K562 (cell line): ENCODE measurements at regions not wholly inside any gene's neighbourhood (a gene's known extent, or its start where the extent isn't known, plus 50 kb on each side); places are given as distances from the start of the nearest gene placed in this dataset.

Source experiments
- ATAC-seq: fragments of 200-7000 bp; cut with Tn5 transposase; 3 replicates; pipeline ENCODE4 v1.9.1; 2020; ENCODE audit warnings: moderate library complexity
- BruUV-seq: library from RNA; stranded (reverse); fragments of 400-500 nt; replicated peaks from 2 replicates; lab custom pipeline; 2021; lab: Mats Ljungman, UMichigan
- CTCF ChIA-PET: fragments of 300-600 bp; formaldehyde crosslinking; extraction: SDS; loops from one replicate; lab custom pipeline; 2021; ENCODE audit warnings: low intra/inter-chr PET ratio; lab: Yijun Ruan, JAX
- POLR2A ChIA-PET: fragments of 300-600, 350-650 bp; sonication (Branson Sonifier 250); formaldehyde crosslinking; extraction: SDS; loops from one replicate; lab custom pipeline; 2021; ENCODE audit warnings: antibody characterized with exemption, inconsistent platforms; lab: Yijun Ruan, JAX
- DNase-seq, 4 experiments: peaks; one replicate each; pipeline versions ENCODE4 v3.0.0 to v3.0.0-alpha.2; 2011 to 2018; ENCODE audit warnings: low spot score in 3 of 4, mixed read lengths in 3 of 4; ENCODE audit errors: extremely low read depth in 1 of 4
- FAIRE-seq: peaks from 2 replicates; lab custom pipeline; 2011; peaks lifted over from hg19 to GRCh38; lab: Jason Lieb, UNC
- H2AFZ ChIP-seq: 2 replicates; pipeline ENCODE4 v1.6.0; 2011; ENCODE audit warnings: low read depth, low read length, control low read depth, inconsistent platforms
- H3K27ac ChIP-seq: fragments of 200-600 bp; 3 replicates; pipeline ENCODE4 v1.8.0; 2011; ENCODE audit warnings: low read depth, mild to moderate bottlenecking, control low read depth, inconsistent platforms, low read length, moderate library complexity, mixed read lengths; ENCODE audit errors: extremely low read depth
- H3K27me3 ChIP-seq, 2 experiments: fragments of 300-600 bp in 1 of 2; 2 replicates in 1 of 2; 3 replicates in 1 of 2; pipeline versions ENCODE4 v1.6.0 to v1.8.0; 2011; ENCODE audit warnings: inconsistent platforms in 2 of 2, low read length in 2 of 2, mild to moderate bottlenecking in 1 of 2, mixed read lengths in 1 of 2, moderate library complexity in 1 of 2; ENCODE audit not compliant: control insufficient read depth in 2 of 2, insufficient read depth in 2 of 2
- H3K36me3 ChIP-seq: fragments of 300-600 bp; 3 replicates; pipeline ENCODE4 v1.8.0; 2011; ENCODE audit warnings: mild to moderate bottlenecking, low read length, inconsistent platforms; ENCODE audit not compliant: control insufficient read depth, insufficient read depth
- H3K4me1 ChIP-seq, 2 experiments: fragments of 200-600 bp in 1 of 2; replicated peaks in 1 of 2; 2 replicates in 1 of 2; 3 replicates in 1 of 2; pipeline versions ENCODE4 v1.5.1 to v1.8.0; 2011; ENCODE audit warnings: inconsistent platforms in 2 of 2, low read length in 2 of 2, mild to moderate bottlenecking in 1 of 2, mixed read lengths in 1 of 2, moderate library complexity in 1 of 2; ENCODE audit not compliant: control insufficient read depth in 2 of 2, insufficient read depth in 2 of 2
- H3K4me2 ChIP-seq: 2 replicates; pipeline ENCODE4 v1.6.1; 2011; ENCODE audit warnings: low read length, control low read depth, inconsistent platforms, mixed read lengths; ENCODE audit not compliant: insufficient read depth
- H3K4me3 ChIP-seq: fragments of 200-600 bp; sonication (generic), shearing (Covaris generic); 2 replicates; pipeline ENCODE4 v1.5.1; 2016; ENCODE audit warnings: control low read depth, inconsistent platforms
- H3K79me2 ChIP-seq: fragments of 200-600 bp; 3 replicates; pipeline ENCODE4 v1.8.0; 2011; ENCODE audit warnings: low read length, inconsistent platforms; ENCODE audit not compliant: control insufficient read depth, insufficient read depth
- H3K9ac ChIP-seq, 2 experiments: 2 replicates each; pipeline versions ENCODE4 v1.6.0 to v1.6.1; 2011; ENCODE audit warnings: low read depth in 2 of 2, low read length in 2 of 2, control low read depth in 1 of 2, inconsistent platforms in 1 of 2, mild to moderate bottlenecking in 1 of 2, mixed read lengths in 1 of 2; ENCODE audit not compliant: insufficient read depth in 1 of 2
- H3K9me1 ChIP-seq: one replicate; pipeline ENCODE4 v1.6.0; 2011; ENCODE audit warnings: inconsistent platforms, mild to moderate bottlenecking, low read length, moderate library complexity; ENCODE audit not compliant: control insufficient read depth, insufficient read depth
- H3K9me3 ChIP-seq: replicated peaks from 2 replicates; pipeline ENCODE4 v1.5.1; 2011; ENCODE audit warnings: low read depth, low read length, inconsistent platforms; ENCODE audit not compliant: control insufficient read depth, insufficient read depth
- H4K20me1 ChIP-seq: replicated peaks from 2 replicates; pipeline ENCODE4 v1.6.1; 2011; ENCODE audit warnings: low read length, inconsistent platforms, mixed read lengths; ENCODE audit not compliant: control insufficient read depth, insufficient read depth
- E2F8 ChIP-seq: fragments of 450-650 bp; IDR thresholded peaks from 2 replicates; pipeline ENCODE4 v1.7.1; 2018; ENCODE audit warnings: mild to moderate bottlenecking, low read depth; ENCODE audit not compliant: partially characterized antibody
- NCOA2 ChIP-seq, 2 experiments: fragments of 450-650 bp; IDR thresholded peaks; 2 replicates each; pipeline ENCODE4 v1.6.1; 2018; ENCODE audit warnings: mild to moderate bottlenecking in 2 of 2, moderate library complexity in 1 of 2; ENCODE audit not compliant: partially characterized antibody in 2 of 2
- SAFB2 ChIP-seq: fragments of 200-400 bp; formaldehyde crosslinking; IDR thresholded peaks from 2 replicates; pipeline ENCODE4 v1.6.1; 2018; ENCODE audit warnings: borderline replicate concordance, low read length, low read depth, moderate library complexity; ENCODE audit not compliant: severe bottlenecking
- ZNF347 ChIP-seq: fragments of 450-650 bp; formaldehyde crosslinking; IDR thresholded peaks from 2 replicates; pipeline ENCODE4 v1.4.0; 2020; ENCODE audit warnings: low read depth, mild to moderate bottlenecking, moderate library complexity
- WGBS: fragments of 100-300 bp; shearing (Covaris generic); methylation state at CpG from one replicate; pipeline ENCODE4 v1.1.6; 2016; ENCODE audit warnings: low coverage, mixed read lengths; ENCODE audit not compliant: insufficient coverage; ENCODE audit errors: missing lambda C conversion rate; 5-methylcytosine and 5-hydroxymethylcytosine counted together
- in situ Hi-C: fragments of 300-500 bp; cut with MboI; formaldehyde crosslinking; loops from 4 replicates; pipeline ENCODE4 v1.15.0; 2018; ENCODE audit warnings: inconsistent platforms, mixed read lengths
- intact Hi-C: fragments of 100-400 bp; cut with micrococcal nuclease; formaldehyde crosslinking; loops from 2 replicates; pipeline ENCODE4 v1.14.2; 2022

- Histone ChIP-seq H3K4me1 (peaks cover 0 to 3% of the 10 kb centered on the region in 2 experiments; a peak in 2 of 5 replicates), H3K4me3 (no peak overlapping the region), H3K79me2 (no peaks in the 10 kb centered on the region), H2AFZ (0 out of 2 replicates have a peak overlapping the region, but pooled peaks have one; percentile 6), H4K20me1 (no peaks in the 10 kb centered on the region), H3K9ac (no peak overlapping the region), H3K4me2 (no peak overlapping the region), H3K36me3 (no peaks in the 10 kb centered on the region), H3K9me3 (no peaks in the 10 kb centered on the region), H3K9me1 (no peaks in the 10 kb centered on the region), H3K27me3 (no peaks in the 10 kb centered on the region), H3K27ac (no peak overlapping the region)
- no peak for DNase-seq
- POLR2A ChIA-PET, result no interaction called here
- intact Hi-C loops (no loop called here), in situ Hi-C loops (no loop called here)
- 59% methylated on average over 1 of the region's 1 CpG for WGBS
- BruUV-seq, result no TSS peak
- FAIRE-seq, result no peak
- CTCF ChIA-PET, result no interaction called here
- TF ChIP-seq NCOA2 (IDR thresholded peaks at IDR 0.05; ENCODE audit: partially characterized antibody in 2 of 2), result no peak
- TF ChIP-seq E2F8, result no peak
- TF ChIP-seq ZNF347 (CRISPR knock-in tag), result no peak
- TF ChIP-seq SAFB2, result no peak
- ATAC-seq, result no peak
Measured at GRCh38 chr2:145739681-145740080, 1219.8 kb upstream of the ZEB2 start.
